Mucosa of descending colon (tissue), 3 donors: ENCODE measurements at regions not wholly inside any gene's neighbourhood (a gene's known extent, or its start where the extent isn't known, plus 50 kb on each side); places are given as distances from the start of the nearest gene placed in this dataset.
"Not testable (repeated sequence)": the region's sequence is repeated elsewhere in the genome, so short reads cannot be mapped to it uniquely, and the experiment has no call there.

Experiments used
- ATAC-seq: fragments of 200-7000 bp; cut with Tn5 transposase; one replicate; pipeline ENCODE4 v1.9.1; 2020; ENCODE audit warnings: mild to moderate bottlenecking, moderate library complexity
- DNase-seq, 3 donors: peaks; one replicate each; pipeline ENCODE4 v3.0.0-alpha.2; 2020
- H3K36me3 ChIP-seq: fragments of 200-600 bp; one replicate; pipeline ENCODE4 v1.8.0; 2021; ENCODE audit warnings: low read depth, mild to moderate bottlenecking
- H3K4me1 ChIP-seq: fragments of 200-600 bp; one replicate; pipeline ENCODE4 v1.8.0; 2021; ENCODE audit warnings: low read depth, mild to moderate bottlenecking
- H3K4me3 ChIP-seq: fragments of 200-600 bp; one replicate; pipeline ENCODE4 v1.8.0; 2021; ENCODE audit warnings: mild to moderate bottlenecking
- H3K9me3 ChIP-seq: fragments of 200-600 bp; one replicate; pipeline ENCODE4 v1.8.0; 2021; ENCODE audit warnings: mild to moderate bottlenecking
- intact Hi-C, 2 donors: fragments of 100-400 bp; cut with DNase I in 1 of 2; cut with micrococcal nuclease in 1 of 2; formaldehyde crosslinking; loops; one replicate each; pipeline versions ENCODE4 v1.11.0 to v1.11.1; 2022; cut with DNase I, micrococcal nuclease
- TF ChIP-seq, protein P1 (sequence below): fragments of 200-600 bp; IDR thresholded peaks from one replicate; pipeline ENCODE4 v1.8.0; 2022; ENCODE audit warnings: antibody characterized with exemption, mild to moderate bottlenecking
- donor health status: DM: no; HTN: no; CAD: no; lungs with moderate emphysema.
- donor health status: DM: no; HTN: no; CAD: no.
- donor health status: DM: no; HTN: yes; CAD: no.

DNA sequence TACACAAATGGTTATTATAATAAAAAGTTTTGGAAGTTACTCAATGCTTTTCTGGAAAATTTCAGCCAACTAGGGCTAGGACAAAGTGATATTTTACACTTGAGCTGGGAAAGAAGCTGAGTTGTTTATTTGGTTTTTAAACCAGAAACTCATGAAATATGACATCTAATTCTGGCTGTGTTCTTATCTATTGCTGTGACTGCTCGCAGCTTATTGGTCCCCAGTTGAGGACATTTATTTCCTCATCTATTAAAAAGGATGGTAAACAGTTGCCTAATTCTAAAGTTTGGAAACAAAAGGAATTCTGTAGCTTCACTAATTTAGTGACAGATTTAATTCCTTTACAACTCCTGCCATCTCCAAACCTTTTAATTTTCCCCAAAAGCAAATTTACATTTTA, 487.6 kb upstream of the IL12A start:
- Histone ChIP-seq H3K4me1 (no peaks in the 10 kb centered on the region), H3K36me3 (no peaks in the 10 kb centered on the region), H3K4me3 (no peak overlapping the region), H3K9me3 (no peaks in the 10 kb centered on the region)
- no peak for ATAC-seq
- no peak for DNase-seq
- intact Hi-C loops: no loop called here
- TF ChIP-seq, protein P1, sequence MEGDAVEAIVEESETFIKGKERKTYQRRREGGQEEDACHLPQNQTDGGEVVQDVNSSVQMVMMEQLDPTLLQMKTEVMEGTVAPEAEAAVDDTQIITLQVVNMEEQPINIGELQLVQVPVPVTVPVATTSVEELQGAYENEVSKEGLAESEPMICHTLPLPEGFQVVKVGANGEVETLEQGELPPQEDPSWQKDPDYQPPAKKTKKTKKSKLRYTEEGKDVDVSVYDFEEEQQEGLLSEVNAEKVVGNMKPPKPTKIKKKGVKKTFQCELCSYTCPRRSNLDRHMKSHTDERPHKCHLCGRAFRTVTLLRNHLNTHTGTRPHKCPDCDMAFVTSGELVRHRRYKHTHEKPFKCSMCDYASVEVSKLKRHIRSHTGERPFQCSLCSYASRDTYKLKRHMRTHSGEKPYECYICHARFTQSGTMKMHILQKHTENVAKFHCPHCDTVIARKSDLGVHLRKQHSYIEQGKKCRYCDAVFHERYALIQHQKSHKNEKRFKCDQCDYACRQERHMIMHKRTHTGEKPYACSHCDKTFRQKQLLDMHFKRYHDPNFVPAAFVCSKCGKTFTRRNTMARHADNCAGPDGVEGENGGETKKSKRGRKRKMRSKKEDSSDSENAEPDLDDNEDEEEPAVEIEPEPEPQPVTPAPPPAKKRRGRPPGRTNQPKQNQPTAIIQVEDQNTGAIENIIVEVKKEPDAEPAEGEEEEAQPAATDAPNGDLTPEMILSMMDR: no peak

DNA sequence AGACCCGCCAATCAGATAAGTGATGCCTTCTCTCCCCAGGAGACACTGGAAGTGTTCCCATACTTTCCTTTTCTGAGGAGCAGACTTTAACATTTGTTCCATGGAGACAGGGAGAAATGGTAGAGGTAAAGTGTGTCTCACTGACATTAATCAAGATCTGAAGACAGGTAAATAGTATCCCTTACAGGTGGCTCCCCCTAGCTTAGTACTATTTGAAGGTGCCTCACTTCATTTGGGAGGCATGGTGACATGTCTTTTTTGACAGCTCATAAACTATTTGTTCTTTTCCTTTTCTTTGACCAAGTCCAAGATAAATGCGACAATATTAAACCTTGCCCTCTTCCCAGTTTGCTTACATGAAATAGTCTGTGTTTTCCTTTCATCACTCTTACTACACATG, 485.6 kb upstream of the IL12A start:
- TF ChIP-seq, protein P1: no peak
- Histone ChIP-seq H3K9me3 (no peaks in the 10 kb centered on the region), H3K36me3 (no peaks in the 10 kb centered on the region), H3K4me1 (no peaks in the 10 kb centered on the region), H3K4me3 (no peak overlapping the region)
- intact Hi-C loops: no loop called here
- DNase-seq (no peak), ATAC-seq (no peak)

DNA sequence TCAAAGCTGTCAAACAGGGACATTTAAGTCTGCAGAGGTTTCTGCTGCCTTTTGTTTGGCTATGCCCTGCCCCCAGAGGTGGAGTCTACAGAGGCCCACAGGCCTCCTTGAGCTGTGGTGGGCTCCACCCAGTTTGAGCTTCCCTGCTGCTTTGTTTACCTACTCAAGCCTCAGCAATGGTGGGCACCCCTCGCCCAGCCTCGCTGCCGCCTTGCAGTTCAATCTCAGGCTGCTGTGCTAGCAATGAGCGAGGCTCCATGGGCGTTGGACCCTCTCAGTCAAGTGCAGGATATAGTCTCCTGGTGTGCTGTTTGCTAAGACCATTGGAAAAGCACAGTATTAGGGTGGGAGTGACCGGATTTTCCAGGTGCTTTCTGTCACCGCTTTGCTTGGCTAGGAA, 477.6 kb upstream of the IL12A start:
- ATAC-seq, intact Hi-C loops, DNase-seq, H3K36me3 ChIP-seq, H3K4me1 ChIP-seq, H3K4me3 ChIP-seq, H3K9me3 ChIP-seq: not testable (repeated sequence)

DNA sequence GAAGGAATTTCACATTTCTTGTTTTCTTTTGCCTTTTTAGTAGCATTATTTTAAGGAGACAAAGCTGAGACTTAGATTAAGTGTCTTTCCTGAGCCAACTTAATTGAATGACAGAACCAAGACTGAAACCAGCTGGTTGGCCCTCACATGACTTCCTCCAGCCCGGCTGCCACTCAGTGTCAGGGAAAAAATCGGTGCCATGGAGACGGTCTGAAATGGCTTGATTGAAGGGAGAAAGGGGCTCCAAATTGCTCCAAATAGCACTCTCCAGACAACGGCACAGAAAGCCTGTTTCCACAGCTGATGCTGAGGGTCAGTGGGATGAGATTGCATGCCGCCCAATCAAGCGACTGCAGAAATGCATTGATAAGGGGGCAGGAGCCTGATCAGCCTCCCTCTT, 475.2 kb upstream of the IL12A start:
- TF ChIP-seq, protein P1: no peak
- Histone ChIP-seq H3K4me1 (no peaks in the 10 kb centered on the region), H3K4me3 (no peak overlapping the region), H3K36me3 (no peaks in the 10 kb centered on the region), H3K9me3 (no peaks in the 10 kb centered on the region)
- intact Hi-C loops: no loop called here
- no peak for DNase-seq
- ATAC-seq: no peak

DNA sequence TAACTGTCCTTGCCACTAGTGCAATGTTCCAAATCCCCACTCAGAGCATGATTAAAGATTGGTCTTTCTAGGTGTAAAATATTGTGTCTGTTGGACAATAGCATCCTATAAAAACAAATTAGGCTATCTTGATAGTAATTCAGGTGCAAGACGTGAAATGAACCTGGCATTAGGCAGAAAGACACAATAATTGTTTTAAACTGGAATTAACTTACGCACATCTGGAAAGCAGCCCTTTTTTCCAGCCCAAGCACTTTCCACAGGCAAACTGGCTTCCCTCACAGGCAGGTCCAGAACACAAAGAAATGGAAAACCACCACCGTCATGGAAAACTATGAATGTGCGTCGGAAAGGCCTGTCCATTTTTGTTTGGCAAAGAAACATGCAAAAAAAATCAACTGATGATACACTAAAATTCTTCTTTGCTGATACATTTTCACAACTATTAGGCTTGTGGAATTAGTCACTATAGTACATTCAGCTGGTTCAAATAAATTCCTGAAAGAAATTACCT, 474.7 kb upstream of the IL12A start:
- Histone ChIP-seq H3K4me1 (no peaks in the 10 kb centered on the region), H3K36me3 (no peaks in the 10 kb centered on the region), H3K9me3 (no peaks in the 10 kb centered on the region), H3K4me3 (no peak overlapping the region)
- DNase-seq: no peak
- ATAC-seq: no peak
- intact Hi-C loops: no loop called here
- TF ChIP-seq, protein P1: no peak

DNA sequence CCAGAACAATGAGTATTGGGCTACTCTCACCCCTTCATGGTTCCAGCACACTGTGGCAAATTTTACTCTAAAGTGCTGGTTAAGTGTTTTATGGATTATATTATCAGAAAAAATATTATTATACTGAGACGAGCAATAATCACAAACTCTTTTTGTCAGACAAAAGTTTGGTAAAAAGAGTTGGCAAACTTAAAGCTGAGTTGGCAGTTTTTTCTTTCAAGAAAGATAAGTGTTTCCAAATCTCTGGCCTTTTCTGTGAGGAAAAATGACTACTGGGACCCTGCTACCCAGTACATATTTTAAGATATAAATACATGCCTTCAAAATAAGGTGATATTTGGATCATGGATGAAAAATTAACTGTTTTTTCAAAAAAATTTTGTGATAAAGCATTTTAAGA, 471.5 kb upstream of the IL12A start:
- no peaks in the 10 kb centered on the region for H3K36me3 ChIP-seq
- DNase-seq: no peak

More for the DNA sequence above, 471.5 kb upstream of the IL12A start:
- intact Hi-C loops: no loop called here
- Histone ChIP-seq H3K4me1 (no peaks in the 10 kb centered on the region), H3K4me3 (no peak overlapping the region), H3K9me3 (no peaks in the 10 kb centered on the region)
- no peak for ATAC-seq
- TF ChIP-seq, protein P1: no peak
